CD4-positive, alpha-beta T cell treated with Interleukin-6 at 100 ng/mL for 8 hours (primary cell): ENCODE measurements at regions not wholly inside any gene's neighbourhood (a gene's known extent, or its start where the extent isn't known, plus 50 kb on each side); places are given as distances from the start of the nearest gene placed in this dataset.
"Not testable (repeated sequence)": the region's sequence is repeated elsewhere in the genome, so short reads cannot be mapped to it uniquely, and the experiment has no call there.

Experiments
- DNase-seq: peaks from one replicate; pipeline ENCODE4 v3.0.0-alpha.2; 2020; ENCODE audit warnings: mixed read lengths, low spot score

DNA sequence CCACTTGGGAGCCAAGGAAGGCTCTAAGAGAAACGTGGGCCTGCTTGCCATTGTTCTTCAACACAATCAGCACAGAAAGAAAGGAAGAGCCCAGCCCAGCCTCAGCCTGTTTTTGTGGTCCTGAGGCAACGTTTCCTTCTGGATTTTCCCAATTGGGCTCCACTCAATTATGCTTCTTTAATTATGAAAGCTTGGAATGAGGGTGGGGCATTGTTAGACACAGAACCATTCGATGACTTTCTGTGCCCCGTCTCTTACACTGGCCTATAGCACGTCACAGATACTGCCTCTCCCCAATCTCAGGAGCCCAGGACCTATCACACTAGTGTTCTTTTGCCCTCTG lies 207.4 kb downstream of the ZFP36L2 start:
- no peak for DNase-seq

DNA sequence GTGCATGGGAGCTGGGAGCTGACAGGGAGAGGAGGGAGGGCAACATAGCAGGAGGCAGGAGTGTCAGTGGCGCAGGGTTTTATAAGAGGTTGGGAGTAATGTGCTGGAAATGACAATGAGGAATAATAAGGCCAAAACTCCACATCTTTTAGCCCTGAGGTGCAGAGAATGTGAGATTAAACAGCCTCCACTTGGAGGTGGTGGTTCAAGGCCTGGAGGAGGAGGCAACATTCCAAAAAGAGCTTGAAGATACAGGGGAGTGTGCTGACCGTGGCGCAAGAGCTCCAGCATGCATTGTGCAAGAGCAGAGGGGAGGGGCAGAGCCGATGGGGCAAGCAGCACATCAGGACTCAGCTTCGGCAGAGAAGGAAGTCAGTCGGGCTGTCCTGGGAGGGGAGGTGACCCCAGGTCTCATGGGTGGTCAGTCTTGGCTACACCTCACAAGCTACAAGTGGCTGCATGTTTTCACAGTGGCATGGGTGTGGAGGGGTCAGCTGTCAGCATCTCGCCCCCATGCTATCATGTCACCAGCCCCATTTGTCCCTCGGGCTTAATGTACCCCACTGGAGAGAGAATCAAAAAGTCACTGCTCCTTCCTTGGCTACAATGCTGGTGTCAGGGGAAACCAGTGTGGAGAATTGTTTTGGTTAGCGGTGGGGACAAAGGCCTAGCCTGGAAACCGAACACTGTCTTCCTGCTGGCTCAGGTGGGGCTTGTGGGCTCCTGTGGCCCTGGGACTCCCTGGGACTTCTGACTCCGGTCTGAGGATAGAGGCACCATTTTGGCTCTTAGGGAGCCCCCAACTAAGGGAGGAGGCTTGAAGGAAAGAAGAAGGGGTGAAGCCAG lies 208.0 kb downstream of the ZFP36L2 start:
- no peak for DNase-seq

DNA sequence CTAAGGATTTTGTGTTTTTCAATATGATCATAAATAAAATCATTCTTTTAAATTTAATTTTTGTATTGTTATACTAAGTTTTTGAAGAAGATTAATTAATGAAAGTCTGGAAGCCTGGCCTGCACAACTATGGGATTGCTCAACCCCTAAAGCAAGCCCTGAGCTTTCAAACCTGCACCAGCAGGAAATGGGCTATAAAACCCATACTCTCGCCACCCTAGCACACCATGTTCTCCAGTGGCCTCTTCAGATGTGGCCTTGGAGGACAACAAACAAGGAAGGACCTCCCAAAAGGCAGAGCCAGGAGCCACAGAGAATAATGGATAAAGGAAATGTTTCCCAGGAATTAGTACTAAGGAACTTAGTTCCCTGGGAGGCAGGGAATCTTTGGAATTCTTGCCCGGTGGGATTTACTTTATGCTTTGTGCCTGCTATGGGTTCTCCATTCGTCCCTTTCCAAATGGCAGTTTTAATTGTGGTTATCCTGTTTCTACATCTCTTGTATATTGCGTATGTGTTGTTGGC lies 212.5 kb downstream of the ZFP36L2 start:
- DNase-seq, result no peak

DNA sequence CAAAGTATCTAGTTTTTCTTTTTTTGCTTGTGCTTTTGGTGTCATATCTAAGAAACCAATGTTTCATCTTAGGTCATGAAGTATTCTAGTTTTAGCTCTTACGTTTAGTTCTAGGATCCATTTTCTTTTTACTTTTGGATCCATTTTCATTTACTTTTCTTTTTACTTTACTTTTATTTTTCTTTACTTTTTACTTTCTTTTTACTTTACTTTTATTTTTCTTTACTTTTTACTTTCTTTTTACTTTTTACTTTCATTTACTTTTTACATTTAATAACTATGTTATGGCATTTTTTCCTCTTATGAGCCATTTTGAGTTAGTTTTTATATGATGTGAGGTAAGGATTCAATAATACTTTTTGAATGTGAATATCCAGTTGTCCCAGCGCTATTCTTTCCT lies 213.4 kb downstream of the ZFP36L2 start:
- DNase-seq, result no peak

DNA sequence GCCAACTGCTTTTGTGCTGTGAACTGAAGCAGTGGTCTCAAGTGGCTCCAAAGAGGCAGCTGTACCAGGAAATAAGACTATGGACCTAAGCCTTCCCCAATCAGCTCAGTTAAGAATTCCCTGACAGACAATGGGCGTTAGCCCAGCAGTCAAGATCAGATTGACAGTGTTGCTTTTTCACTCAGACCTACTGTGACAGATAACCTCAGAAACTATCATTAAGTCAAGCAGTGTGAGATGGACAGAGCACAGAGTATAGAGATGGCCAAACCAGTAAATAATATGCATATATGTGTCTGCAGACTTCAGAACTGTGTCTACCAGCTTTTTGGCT lies 215.3 kb downstream of the ZFP36L2 start:
- no peak for DNase-seq

DNA sequence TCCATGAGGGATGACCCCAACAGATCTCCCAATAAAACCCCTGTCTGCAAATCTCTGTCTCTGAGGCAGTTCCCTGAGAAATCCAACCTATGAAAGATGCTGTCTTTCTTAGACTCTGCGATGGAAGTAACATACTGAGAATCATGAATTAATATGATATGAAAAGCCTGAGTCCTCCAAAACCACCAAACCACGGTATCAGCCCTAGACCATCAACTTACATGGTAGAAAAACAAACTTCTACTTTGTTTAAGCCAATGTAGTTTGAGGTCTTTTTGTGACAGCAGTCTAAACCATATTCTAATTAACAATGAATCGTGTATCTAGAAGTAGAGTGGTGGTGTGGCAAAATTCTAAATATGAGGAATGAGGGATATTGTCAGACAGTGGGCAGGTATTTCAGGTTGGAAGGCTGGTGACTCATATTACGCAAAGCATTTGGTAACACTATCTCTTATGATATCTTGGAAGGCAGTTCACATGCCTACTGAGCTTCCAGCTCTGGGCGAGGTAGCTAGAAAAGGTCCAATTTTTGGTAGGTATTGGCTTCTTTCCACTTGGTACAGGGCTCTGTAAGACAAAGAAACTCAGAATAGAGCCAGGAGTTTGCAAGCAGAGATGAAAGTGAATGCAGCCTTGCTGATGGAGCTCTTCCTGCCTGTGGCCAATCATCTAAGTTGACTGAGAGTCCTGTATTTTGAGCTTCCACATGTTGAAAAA lies 215.8 kb downstream of the ZFP36L2 start:
- no peak for DNase-seq

DNA sequence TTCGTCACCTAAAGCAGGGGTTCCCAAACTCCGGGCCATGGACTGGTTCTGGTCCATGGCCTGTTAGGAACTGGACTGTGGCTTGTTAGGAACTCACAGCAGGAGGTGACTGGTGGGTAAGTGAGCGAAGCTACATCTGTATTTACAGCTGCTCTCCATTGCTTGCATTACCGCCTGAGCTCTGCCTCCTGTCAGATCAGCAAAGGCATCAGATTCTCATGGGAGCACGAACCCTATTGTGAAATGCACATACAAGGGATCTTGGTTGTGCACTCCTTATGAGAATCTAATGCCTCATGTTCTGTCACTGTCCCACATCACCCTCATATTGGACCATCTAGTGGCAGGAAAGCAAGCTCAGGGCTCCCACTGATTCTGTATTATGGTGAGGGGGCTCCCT lies 217.0 kb downstream of the ZFP36L2 start:
- no peak for DNase-seq

DNA sequence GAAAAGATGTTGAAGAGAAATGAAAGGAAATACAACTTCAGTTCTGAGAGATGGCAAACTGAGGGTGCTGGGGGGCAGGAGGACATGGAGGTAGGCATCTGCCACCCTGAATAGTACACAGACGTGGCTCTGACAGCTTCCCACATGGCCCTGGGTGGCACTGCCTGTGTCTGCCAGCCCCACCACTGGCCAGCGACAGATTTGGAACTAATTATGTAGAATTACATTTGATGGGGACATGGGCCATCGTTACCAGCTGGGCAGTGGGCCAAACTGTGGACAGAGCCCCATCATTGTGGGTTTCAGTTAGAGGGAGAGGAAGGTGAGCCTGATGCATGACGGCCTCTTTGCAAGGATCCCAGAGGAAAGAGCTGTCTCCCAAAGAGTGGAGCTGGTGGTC lies 216.0 kb upstream of the HAAO start:
- no peak for DNase-seq

DNA sequence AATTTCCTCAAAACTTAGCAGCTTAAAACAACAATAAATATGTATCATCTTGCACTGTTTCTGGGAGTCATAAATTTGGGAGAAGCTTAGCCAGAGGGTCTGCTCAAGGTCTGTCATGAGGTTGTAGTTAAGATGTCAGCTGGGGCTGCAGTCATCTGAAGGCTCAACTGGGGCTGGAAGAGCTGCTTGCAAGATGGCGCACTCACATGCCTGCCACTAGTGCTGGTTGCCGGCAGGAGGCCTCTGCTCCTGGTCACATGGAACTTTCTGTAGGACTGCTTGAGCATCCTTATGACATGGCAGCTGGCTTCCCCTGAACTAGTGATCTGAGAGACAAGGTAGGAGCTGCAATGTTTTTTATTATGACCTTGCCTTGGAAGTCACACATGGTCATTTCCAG lies 215.5 kb upstream of the HAAO start:
- DNase-seq, result no peak

DNA sequence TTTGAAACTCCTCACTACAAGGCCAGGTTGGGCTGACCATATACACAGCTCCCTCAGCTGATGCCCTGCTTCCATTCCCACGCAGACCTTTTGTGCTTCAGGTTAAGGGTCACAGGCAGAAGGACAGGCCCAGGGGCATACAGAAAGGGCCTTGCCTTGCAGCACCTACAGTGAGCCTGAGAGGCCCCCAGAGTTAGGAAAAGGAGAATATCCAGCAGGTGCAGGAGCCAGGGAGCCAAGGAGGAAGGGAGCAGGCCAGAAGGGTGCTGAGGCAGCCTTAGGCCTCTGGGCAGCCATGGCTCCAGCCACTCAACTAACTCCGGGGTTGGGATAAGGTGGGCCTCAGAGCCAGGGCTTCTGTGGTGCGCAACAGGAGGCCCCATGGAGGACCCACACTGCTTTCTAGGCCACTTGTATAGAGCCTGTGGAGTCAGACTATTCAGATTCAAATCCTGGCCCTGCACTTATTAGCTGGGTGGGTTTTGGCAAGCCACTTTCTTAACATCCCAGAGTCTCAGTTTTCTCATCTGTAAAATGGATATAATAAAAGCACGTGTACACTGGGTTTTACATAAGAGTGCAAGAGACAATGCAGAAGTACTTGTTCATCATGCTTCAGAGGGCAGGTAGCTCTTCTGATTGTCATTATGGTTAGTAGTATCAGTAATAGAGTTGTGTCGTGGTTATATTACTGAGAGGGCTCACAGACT lies 214.6 kb upstream of the HAAO start:
- no peak for DNase-seq

DNA sequence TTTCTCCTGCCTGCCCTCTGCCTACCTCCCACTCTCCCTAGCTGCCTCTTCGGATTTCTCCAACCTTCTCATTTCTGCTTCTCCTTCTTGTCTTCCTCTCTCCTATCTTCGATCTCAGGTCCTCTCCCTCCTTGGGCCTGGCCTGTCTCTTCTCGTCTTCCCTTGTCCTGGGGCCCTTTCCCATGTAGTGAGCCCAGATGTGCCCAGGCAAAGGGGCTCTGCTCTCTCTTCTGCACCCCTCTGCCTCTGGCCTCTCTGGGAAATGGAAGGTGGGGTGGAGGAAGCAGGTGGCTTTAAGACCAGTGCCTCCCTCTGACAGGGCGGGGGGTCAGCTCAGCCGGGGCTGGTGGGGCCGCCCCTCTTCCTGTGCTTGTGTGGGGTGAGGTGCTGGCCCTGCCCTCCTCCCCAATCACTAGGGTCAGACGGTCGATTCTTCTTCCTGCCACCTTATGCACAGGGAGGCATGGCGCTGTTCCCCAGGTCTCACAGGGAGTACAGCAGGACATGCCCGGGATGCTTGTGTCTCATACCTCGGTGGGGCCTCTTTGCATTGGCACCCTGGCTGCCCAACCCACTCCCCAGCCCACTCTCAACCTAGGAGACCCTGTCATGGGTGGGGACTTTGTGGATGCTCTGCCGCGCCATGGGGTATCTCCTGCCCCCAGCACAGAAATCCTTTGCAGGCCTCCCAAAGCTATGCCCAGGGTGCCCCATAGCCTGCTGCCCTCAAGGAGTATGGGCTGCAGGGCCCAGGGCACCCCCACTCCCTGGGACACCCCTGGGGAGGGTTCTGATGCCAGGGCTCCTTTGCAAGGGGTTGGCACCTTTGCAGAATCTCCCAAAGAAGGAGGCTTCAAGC lies 213.8 kb upstream of the HAAO start:
- no peak for DNase-seq

DNA sequence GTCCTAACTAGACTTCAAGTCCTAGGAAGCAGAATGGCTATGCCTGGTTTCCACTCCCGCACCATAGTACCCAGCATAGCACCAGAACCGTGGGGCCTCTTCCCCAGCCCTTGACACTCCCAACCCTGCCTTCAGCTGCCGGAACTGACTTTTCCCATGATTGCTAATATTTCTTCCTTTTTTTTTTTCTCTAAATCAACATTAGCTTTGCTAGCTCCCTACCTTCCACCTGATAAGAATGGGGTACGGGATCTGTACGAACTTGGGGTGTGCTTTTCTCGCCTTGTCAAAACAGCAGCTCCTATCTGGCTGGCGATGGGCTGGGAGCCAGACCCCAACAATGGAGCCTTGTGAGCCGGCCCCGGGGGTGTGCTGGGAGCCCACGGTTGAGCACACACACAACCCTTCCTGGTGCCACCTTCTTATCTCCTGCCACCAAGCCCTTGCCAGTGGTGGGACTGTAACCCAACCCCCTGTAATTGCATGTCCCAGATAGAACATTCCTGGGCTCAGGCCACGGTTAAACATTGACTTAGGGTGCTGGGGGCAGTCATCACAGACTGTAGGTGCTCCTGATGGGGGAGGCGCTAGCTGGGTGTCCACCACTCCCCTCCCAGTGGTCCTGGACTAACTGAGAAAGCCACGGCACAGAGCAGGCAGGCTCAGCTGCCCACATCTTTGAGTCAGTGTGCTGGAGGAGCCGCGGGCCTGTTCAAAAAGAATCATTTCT lies 213.0 kb upstream of the HAAO start:
- DNase-seq, result no peak

DNA sequence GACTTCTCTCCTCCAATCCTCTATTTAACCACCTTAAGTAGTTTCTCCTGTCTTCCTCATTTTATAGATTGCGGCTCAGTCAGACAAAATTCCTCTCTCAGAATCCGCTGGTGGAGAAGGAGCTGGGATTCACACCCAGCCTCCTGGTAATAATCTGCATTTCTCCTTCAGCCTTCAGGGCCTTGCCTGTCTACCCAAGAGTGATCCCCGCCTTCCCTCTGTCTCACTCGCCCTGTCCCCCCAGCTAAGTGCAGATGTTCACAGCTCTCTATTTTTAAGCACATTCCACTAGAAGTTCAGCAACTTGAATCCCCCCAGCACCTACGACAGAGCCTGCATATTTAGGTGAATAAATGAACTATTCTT lies 212.5 kb upstream of the HAAO start:
- no peak for DNase-seq

DNA sequence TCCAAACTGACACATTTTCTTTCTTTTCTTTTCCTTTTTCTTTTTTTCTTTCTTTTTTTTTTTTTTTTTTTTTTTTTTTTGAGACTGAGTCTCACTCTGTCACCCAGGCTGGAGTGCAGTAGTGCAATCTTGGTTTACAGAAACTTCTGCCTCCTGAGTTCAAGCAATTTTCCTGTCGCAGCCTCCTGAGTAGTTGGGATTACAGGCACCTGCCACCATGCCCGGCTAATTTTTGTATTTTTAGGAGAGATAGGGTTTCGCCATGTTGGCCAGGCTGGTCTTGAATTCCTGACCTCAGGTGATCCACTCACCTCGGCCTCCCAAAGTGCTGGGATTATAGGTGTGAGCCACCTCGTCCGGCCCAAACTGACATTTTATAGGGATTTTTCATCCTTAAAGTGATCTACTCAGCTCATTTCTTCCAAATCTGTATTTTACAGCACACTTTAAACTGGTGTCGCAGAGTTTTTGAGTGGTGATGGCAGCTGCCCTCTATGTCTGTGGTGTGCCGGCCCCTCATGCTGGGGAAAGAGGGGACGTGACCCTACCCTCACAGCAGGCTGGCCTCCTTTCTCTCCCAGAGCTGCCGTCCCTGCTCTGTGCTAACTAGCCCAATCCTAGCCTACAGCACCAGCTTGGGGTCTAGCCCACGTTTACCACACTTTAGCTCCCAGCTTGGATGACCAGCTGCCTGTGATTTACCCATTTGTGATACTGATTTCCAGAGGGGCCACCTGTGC lies 211.9 kb upstream of the HAAO start:
- not testable (repeated sequence) for DNase-seq

DNA sequence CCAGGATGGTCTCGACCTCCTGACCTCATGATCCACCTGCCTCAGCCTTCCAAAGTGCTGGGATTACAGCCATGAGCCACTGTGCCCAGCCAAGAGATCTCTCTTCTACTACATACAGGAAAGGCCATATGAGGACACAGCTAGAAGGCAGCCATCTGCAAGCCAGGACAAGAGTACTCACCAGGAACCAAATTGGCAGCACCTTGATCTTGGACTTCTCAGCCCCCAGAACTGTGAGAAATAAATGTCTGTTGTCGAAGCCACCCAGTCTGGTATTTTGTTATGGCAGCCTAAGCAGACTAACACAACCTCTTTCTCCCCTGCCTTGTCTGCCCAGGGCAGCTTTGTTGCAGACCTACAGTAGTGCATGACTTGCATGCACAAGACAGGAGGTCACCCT lies 211.3 kb upstream of the HAAO start:
- DNase-seq, result no peak

DNA sequence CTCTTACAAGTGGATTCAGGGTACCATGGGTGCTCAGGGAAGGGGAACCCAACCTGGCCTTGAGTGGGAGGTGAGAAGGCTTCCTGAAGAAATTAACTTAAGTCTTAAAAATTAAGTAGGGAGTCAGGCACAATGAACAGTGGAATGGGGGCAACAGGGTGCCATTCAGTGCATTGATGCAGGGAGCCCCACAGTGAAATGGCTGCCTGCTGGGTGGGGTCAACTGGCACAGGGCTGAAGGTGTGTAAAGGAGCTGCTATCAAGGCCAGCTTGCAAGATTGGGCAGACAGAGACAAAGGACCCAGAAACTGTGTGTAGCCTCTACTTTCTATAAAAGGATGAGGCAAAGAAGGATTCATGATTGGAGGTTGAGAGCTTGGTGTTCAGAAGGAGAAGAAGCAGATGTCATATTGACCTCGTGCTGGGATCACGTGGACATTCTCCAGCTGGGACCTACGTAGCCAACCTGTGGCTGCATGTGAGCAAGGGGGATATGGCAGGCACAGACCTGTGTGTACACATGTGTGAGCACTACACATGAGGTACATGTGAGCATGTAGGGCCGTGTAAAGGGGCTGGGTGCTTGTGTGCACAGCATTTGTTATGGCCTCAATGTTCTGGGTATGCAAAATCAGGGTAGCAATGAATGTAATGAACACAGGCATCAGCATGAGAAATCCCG lies 209.5 kb upstream of the HAAO start:
- no peak for DNase-seq

DNA sequence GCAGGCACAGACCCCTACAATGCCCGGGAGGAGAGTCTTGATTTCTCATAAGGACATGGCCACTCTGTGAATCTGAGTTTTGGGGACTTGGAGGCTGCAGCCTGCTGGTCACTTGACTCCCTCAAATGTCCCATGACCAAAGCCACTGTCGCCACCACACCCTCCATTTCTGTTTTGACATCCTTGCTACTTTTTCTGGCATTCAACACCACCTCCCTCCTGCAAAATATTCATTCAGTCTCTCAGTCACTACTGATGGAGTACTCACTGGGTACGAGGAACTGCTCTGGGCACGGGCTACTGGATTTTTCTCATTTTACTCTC lies 208.6 kb upstream of the HAAO start:
- no peak for DNase-seq

DNA sequence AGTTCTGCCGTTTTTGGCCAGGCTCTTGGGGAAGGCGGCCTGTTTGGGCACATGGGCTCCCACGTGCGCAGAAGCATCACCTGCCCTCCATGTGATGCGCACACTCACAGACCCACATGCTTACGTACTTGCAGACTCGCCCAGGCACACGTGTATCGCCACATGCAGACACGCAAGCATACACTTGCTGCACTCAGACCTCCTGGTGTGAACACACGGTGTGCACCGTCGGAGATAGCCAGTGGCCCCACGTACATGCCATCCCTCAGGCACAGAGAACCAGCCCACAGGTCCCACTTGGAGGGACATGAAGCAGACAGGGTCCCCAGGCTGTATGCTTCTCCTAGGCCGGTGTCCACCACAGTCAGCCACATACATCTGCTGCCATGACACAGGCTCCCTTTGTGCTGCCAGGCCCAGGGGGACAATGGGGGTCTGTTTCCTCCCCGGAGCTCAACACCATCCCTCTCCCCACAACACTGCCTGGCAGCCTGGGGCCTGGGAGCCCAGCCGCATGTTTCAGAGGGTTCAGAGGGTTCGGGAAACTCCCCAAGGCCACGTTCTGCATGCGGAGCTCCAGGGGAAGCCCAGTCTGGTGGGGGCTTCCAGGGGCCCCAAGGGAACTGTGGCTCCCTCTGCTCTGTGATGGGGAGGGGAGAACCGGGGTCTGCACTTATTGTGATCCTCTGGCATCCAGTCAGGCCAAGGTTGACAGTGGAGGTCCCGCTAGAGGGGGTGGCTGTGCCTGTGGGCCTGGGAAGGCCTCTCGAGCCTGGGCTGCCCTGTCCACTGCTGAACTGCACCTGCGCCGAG lies 208.1 kb upstream of the HAAO start:
- no peak for DNase-seq

DNA sequence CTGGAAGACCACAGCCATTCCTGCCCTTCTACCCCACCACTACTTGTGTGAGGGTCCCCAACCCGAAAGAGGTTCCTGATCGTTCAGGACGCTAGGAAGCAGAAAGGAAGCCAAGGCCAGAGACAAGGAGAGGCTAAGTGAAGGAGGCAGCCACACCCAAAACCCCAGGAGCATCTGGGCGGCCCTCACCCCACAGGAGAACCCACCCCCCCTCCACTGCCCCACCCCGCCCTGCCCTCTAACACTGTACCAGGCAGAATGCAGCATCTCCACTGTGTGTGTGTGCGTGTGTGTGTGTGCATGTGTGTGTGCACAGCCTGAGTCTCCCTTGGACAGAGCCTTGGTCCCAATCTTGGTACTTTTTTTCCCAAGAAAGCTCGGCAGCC lies 207.5 kb upstream of the HAAO start:
- DNase-seq, result no peak
